GM13976 (cell line): ENCODE measurements at regions not wholly inside any gene's neighbourhood (a gene's known extent, or its start where the extent isn't known, plus 50 kb on each side); places are given as distances from the start of the nearest gene placed in this dataset.

Experiments
- DNase-seq: peaks from one replicate; pipeline ENCODE4 v3.0.0; 2012; ENCODE audit warnings: low spot score
- in situ Hi-C: fragments of 300-500 bp; cut with MboI; formaldehyde crosslinking; loops from one replicate; pipeline ENCODE4 v1.12.0; 2022; ENCODE audit warnings: low sequenced_read_pairs, mixed read lengths, inconsistent platforms; ENCODE audit not compliant: unreplicated experiment
- TF ChIP-seq, protein P1 (sequence below): IDR thresholded peaks from 2 replicates; pipeline ENCODE4 v1.5.1; 2012; ENCODE audit warnings: borderline replicate concordance, mild to moderate bottlenecking; ENCODE audit not compliant: insufficient read depth; ENCODE audit errors: extremely low read depth, missing control alignments, control extremely low read depth

- in situ Hi-C loops: no loop called here
- TF ChIP-seq, protein P1, sequence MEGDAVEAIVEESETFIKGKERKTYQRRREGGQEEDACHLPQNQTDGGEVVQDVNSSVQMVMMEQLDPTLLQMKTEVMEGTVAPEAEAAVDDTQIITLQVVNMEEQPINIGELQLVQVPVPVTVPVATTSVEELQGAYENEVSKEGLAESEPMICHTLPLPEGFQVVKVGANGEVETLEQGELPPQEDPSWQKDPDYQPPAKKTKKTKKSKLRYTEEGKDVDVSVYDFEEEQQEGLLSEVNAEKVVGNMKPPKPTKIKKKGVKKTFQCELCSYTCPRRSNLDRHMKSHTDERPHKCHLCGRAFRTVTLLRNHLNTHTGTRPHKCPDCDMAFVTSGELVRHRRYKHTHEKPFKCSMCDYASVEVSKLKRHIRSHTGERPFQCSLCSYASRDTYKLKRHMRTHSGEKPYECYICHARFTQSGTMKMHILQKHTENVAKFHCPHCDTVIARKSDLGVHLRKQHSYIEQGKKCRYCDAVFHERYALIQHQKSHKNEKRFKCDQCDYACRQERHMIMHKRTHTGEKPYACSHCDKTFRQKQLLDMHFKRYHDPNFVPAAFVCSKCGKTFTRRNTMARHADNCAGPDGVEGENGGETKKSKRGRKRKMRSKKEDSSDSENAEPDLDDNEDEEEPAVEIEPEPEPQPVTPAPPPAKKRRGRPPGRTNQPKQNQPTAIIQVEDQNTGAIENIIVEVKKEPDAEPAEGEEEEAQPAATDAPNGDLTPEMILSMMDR: no peak
- DNase-seq: no peak
Measured at GRCh38 chr22:49134076-49134475, 693.6 kb downstream of the BRD1 start.

DNA sequence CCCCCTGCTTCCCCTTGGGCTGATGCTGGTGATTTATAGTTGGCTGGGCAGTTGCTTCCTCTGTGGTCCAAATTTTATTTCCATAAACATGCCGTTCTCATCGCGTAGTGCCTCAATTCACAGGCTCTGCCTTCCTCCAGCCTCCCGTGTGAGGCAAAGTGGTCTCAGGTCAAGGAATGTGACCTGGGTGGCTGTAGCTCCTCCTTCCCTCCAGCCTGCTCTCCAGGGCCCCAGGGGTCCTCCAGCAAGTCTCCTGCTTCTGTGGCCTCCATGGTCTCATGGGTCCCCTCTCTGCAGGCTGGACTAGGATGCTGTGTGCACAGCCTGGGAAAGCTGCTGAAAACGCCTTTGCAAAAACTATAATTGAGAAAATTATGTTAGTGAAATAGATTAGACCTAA is 694.1 kb downstream of the BRD1 start:
- in situ Hi-C loops: no loop called here
- TF ChIP-seq, protein P1: no peak
- no peak for DNase-seq

GRCh38 chr22:49132009-49132408 is 695.7 kb downstream of the BRD1 start:
- in situ Hi-C loops: no loop called here
- TF ChIP-seq, protein P1: no peak
- DNase-seq: no peak

DNA sequence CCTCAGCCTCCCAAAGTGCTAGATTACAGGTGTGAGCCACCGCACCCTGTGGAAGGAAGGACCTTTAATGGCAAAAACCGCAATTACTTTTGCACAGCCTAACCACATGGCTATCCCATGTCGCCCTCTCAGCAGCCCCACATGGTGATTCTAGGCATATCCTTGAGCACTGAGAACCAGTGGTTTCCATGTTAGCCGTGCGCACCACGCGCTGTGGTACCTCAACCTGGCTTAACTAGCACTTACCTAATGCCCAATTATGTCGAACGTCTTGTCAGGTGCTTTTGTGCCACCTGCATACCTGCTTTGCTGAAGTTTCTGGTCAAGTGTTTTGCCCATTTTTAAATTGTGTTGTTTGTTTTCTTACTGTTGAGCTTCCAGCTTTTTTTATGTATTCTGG is 697.9 kb downstream of the BRD1 start:
- DNase-seq: no peak
- TF ChIP-seq, protein P1: no peak
- in situ Hi-C loops: no loop called here

DNA sequence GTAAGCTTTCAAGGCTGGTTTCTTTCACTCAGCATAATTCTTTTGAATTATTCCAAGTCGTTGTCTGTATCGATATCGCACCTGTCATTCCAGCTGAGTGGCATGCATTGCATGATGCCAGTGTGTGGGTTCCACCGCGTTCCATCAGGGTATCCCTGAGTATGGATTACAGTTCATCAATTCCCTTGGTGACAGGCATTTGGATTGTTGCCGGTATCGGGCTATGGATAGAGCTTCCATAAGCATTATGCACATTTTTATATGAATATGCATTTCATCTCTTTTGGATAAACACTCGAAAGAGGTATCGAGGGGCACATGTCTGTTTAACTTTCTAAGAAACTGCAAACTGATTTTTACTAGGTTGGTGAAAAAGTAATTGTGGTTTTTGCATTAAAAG is 698.8 kb downstream of the BRD1 start:
- in situ Hi-C loops: no loop called here
- TF ChIP-seq, protein P1: no peak

GRCh38 chr22:49124608-49125007 is 703.1 kb downstream of the BRD1 start:
- in situ Hi-C loops: no loop called here
- DNase-seq: no peak
- TF ChIP-seq, protein P1: no peak

More for the DNA sequence above, 698.8 kb downstream of the BRD1 start:
- DNase-seq: no peak
